ENCODE measurements at regions not wholly inside any gene's neighbourhood (a gene's known extent, or its start where the extent isn't known, plus 50 kb on each side); places are given as distances from the start of the nearest gene placed in this dataset.
"Not testable (repeated sequence)": the region's sequence is repeated elsewhere in the genome, so short reads cannot be mapped to it uniquely, and the experiment has no call there.

- 78% methylated on average over 1 of the region's 1 CpG; no CpG with 5 or more reads in 1 of the 2 donors for WGBS, 2 donors (ENCODE audit: low coverage in 1 of 2)
- Histone ChIP-seq H3K4me1 (peaks cover 4 to 33% (median 28%) of the 10 kb centered on the region in 4 donors), H3K27ac (no peak overlapping the region), H3K27me3 (no peaks in the 10 kb centered on the region), H3K9me3 (no peaks in the 10 kb centered on the region), H3K36me3 (no peaks in the 10 kb centered on the region), H3K4me3 (no peak overlapping the region)
- no peak for TF ChIP-seq EP300 (IDR thresholded peaks at IDR 0.05; ENCODE audit: low read depth)
- no peak for TF ChIP-seq POLR2AphosphoS5 (IDR thresholded peaks at IDR 0.05)
- TF ChIP-seq POLR2A (IDR thresholded peaks at IDR 0.05): no peak
- TF ChIP-seq CTCF (IDR thresholded peaks at IDR 0.05): no peak
- intact Hi-C loops (cut with DNase I; ENCODE audit: low total_unique reads) (no loop called here), in situ Hi-C loops (cut with MboI; ENCODE audit: low pct_ligation_motif_present in 1 of 4, low pct_unique_long_range_greater_than_20kb in 1 of 4, low sequenced_read_pairs in 3 of 4) (no loop called here)
- no peak for DNase-seq
Observed at GRCh38 chr1:229133811-229134210, 137.1 kb upstream of the RAB4A start.

- H3K9me3 ChIP-seq; H3K36me3 ChIP-seq; H3K27ac ChIP-seq; intact Hi-C loops (cut with DNase I; ENCODE audit: low total_unique reads); H3K27me3 ChIP-seq; H3K4me3 ChIP-seq; DNase-seq; in situ Hi-C loops (cut with MboI; ENCODE audit: low pct_ligation_motif_present in 1 of 4, low pct_unique_long_range_greater_than_20kb in 1 of 4, low sequenced_read_pairs in 3 of 4): not testable (repeated sequence)
- peaks cover 4 to 25% (median 23%) of the 10 kb centered on the region in 4 donors for H3K4me1 ChIP-seq
Observed at GRCh38 chr1:229134381-229135217, 136.3 kb upstream of the RAB4A start.

- no peak for TF ChIP-seq POLR2A (IDR thresholded peaks at IDR 0.05)
- TF ChIP-seq EP300 (IDR thresholded peaks at IDR 0.05; ENCODE audit: low read depth): no peak
- TF ChIP-seq CTCF (IDR thresholded peaks at IDR 0.05): no peak
- TF ChIP-seq POLR2AphosphoS5 (IDR thresholded peaks at IDR 0.05): no peak
- Histone ChIP-seq H3K4me1 (peaks cover 0 to 14% (median 11%) of the 10 kb centered on the region in 4 donors), H3K36me3 (no peaks in the 10 kb centered on the region), H3K27ac (no peak overlapping the region), H3K27me3 (no peaks in the 10 kb centered on the region), H3K9me3 (no peaks in the 10 kb centered on the region), H3K4me3 (no peak overlapping the region)
- in situ Hi-C loops (cut with MboI; ENCODE audit: low pct_ligation_motif_present in 1 of 4, low pct_unique_long_range_greater_than_20kb in 1 of 4, low sequenced_read_pairs in 3 of 4): no loop called here
- 89% methylated on average over 2 of the region's 2 CpGs; no CpG with 5 or more reads in 1 of the 2 donors for WGBS, 2 donors (ENCODE audit: low coverage in 1 of 2)
- intact Hi-C loops (cut with DNase I; ENCODE audit: low total_unique reads): no loop called here
- DNase-seq: no peak
Observed at GRCh38 chr1:229135773-229136172, 135.1 kb upstream of the RAB4A start.

- Histone ChIP-seq H3K27me3 (no peaks in the 10 kb centered on the region), H3K4me1 (peaks cover 0 to 3% (median 2%) of the 10 kb centered on the region in 4 donors), H3K4me3 (no peak overlapping the region), H3K36me3 (no peaks in the 10 kb centered on the region), H3K27ac (no peak overlapping the region), H3K9me3 (no peaks in the 10 kb centered on the region)
- intact Hi-C loops (cut with DNase I; ENCODE audit: low total_unique reads) (no loop called here), in situ Hi-C loops (cut with MboI; ENCODE audit: low pct_ligation_motif_present in 1 of 4, low pct_unique_long_range_greater_than_20kb in 1 of 4, low sequenced_read_pairs in 3 of 4) (no loop called here)
- no peak for TF ChIP-seq POLR2AphosphoS5 (IDR thresholded peaks at IDR 0.05)
- WGBS, 2 donors (ENCODE audit: low coverage in 1 of 2): 54% methylated on average over 3 of the region's 3 CpGs; no CpG with 5 or more reads in 1 of the 2 donors
- no peak for DNase-seq
Observed at GRCh38 chr1:229136822-229137221, 134.1 kb upstream of the RAB4A start.

- no peaks in the 10 kb centered on the region for H3K36me3 ChIP-seq
- no peak overlapping the region for H3K27ac ChIP-seq
- in situ Hi-C loops (cut with MboI; ENCODE audit: low pct_ligation_motif_present in 1 of 4, low pct_unique_long_range_greater_than_20kb in 1 of 4, low sequenced_read_pairs in 3 of 4) (no loop called here), intact Hi-C loops (cut with DNase I; ENCODE audit: low total_unique reads) (no loop called here)
- peaks cover 0 to 1% (median 0%) of the 10 kb centered on the region in 4 donors for H3K4me1 ChIP-seq
- no peak for DNase-seq
- no peaks in the 10 kb centered on the region for H3K27me3 ChIP-seq
- no peaks in the 10 kb centered on the region for H3K9me3 ChIP-seq
- TF ChIP-seq POLR2A (IDR thresholded peaks at IDR 0.05): no peak
- no peak for TF ChIP-seq EP300 (IDR thresholded peaks at IDR 0.05; ENCODE audit: low read depth)
- TF ChIP-seq POLR2AphosphoS5 (IDR thresholded peaks at IDR 0.05): no peak
- no peak for TF ChIP-seq CTCF (IDR thresholded peaks at IDR 0.05)
- H3K4me3 ChIP-seq: no peak overlapping the region
Observed at GRCh38 chr1:229137271-229137670, 133.6 kb upstream of the RAB4A start.
